ACC112 (cell line): ENCODE measurements at regions not wholly inside any gene's neighbourhood (a gene's known extent, or its start where the extent isn't known, plus 50 kb on each side); places are given as distances from the start of the nearest gene placed in this dataset.

ENCODE experiments used
- H2AFZ ChIP-seq: fragments of 200-600 bp; sonication (generic); one replicate; pipeline ENCODE4 v1.6.0; 2017; ENCODE audit warnings: antibody characterized with exemption, low read length; ENCODE audit not compliant: unreplicated experiment
- H3K27ac ChIP-seq: fragments of 200-600 bp; sonication (generic); 2 replicates; pipeline ENCODE4 v1.5.1; 2014; ENCODE audit warnings: low read depth, mild to moderate bottlenecking, antibody characterized with exemption, low read length, moderate library complexity
- H3K27me3 ChIP-seq: fragments of 200-600 bp; sonication (generic); 2 replicates; pipeline ENCODE4 v1.6.1; 2014; ENCODE audit warnings: mild to moderate bottlenecking, antibody characterized with exemption, low read length, moderate library complexity, mixed read lengths; ENCODE audit not compliant: insufficient read depth
- H3K36me3 ChIP-seq: fragments of 200-600 bp; sonication (generic); 2 replicates; pipeline ENCODE4 v1.6.1; 2016; ENCODE audit warnings: mild to moderate bottlenecking, antibody characterized with exemption, low read length, moderate library complexity, mixed read lengths; ENCODE audit not compliant: insufficient read depth
- H3K4me1 ChIP-seq: fragments of 200-600 bp; sonication (generic); one replicate; pipeline ENCODE4 v1.6.1; 2016; ENCODE audit warnings: low read length, mixed read lengths; ENCODE audit not compliant: insufficient read depth, unreplicated experiment, control insufficient read depth
- H3K4me3 ChIP-seq: fragments of 200-600 bp; sonication (generic); 2 replicates; pipeline ENCODE4 v1.5.1; 2014; ENCODE audit warnings: mild to moderate bottlenecking, low read depth, low read length
- H3K79me2 ChIP-seq: fragments of 200-600 bp; sonication (generic); one replicate; pipeline ENCODE4 v1.6.0; 2016; ENCODE audit warnings: low read length; ENCODE audit not compliant: control insufficient read depth, unreplicated experiment, insufficient read depth

- H3K27ac ChIP-seq = no peak overlapping the region
- no peak overlapping the region for H3K4me3 ChIP-seq
- H3K36me3 ChIP-seq = no peaks in the 10 kb centered on the region
- no peaks in the 10 kb centered on the region for H3K4me1 ChIP-seq
- no peak overlapping the region for H2AFZ ChIP-seq
- H3K79me2 ChIP-seq = no peaks in the 10 kb centered on the region
- H3K27me3 ChIP-seq = no peaks in the 10 kb centered on the region
These were observed 79.7 kb upstream of the EDNRA start for GRCh38 chr4:147401221-147401620.

- Histone ChIP-seq H3K4me3 (no peak overlapping the region), H2AFZ (no peak overlapping the region), H3K4me1 (peaks cover 16% of the 10 kb centered on the region), H3K27ac (no peak overlapping the region), H3K79me2 (no peaks in the 10 kb centered on the region), H3K27me3 (no peaks in the 10 kb centered on the region), H3K36me3 (no peaks in the 10 kb centered on the region)
These were observed 73.4 kb upstream of the EDNRA start for GRCh38 chr4:147407261-147408045.

DNA sequence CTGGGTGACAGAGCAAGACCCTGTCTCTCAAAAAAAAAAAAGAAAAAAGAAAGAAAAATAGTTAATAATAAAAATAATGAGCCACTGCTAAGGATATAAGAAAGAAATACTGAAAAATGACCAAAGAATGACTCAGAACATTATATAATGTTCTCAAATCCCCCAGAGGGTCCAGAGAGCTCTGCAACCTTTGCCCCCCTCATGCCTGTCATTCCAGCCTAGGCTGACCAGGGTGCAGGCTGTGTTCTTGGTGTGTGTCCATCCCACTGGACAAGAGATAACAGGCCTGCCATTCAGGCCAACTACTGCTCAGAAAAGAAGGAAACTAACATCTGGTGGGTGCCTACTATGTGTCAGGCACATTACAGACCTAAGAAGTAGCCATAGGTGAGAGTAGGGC is 72.7 kb upstream of the EDNRA start:
- Histone ChIP-seq H3K36me3 (no peaks in the 10 kb centered on the region), H3K27ac (no peak overlapping the region), H3K27me3 (no peaks in the 10 kb centered on the region), H3K79me2 (no peaks in the 10 kb centered on the region), H3K4me3 (no peak overlapping the region), H3K4me1 (peaks cover 16% of the 10 kb centered on the region), H2AFZ (peak overlapping the region; percentile 11)

- H3K27me3 ChIP-seq = no peaks in the 10 kb centered on the region
- no peak overlapping the region for H3K27ac ChIP-seq
- H3K4me3 ChIP-seq = no peak overlapping the region
- H3K79me2 ChIP-seq = no peaks in the 10 kb centered on the region
- H3K36me3 ChIP-seq = no peaks in the 10 kb centered on the region
- no peak overlapping the region for H2AFZ ChIP-seq
- H3K4me1 ChIP-seq = peaks cover 16% of the 10 kb centered on the region
These were observed 71.5 kb upstream of the EDNRA start for GRCh38 chr4:147409350-147409749.

- Histone ChIP-seq H3K27me3 (no peaks in the 10 kb centered on the region), H2AFZ (no peak overlapping the region), H3K4me3 (no peak overlapping the region), H3K4me1 (no peaks in the 10 kb centered on the region), H3K27ac (no peak overlapping the region), H3K36me3 (no peaks in the 10 kb centered on the region), H3K79me2 (no peaks in the 10 kb centered on the region)
These were observed 62.7 kb upstream of the EDNRA start for GRCh38 chr4:147418226-147418625.

- H3K4me3 ChIP-seq = no peak overlapping the region
- no peak overlapping the region for H3K27ac ChIP-seq
- H3K4me1 ChIP-seq = no peaks in the 10 kb centered on the region
- H3K36me3 ChIP-seq = no peaks in the 10 kb centered on the region
- H3K27me3 ChIP-seq = no peaks in the 10 kb centered on the region
- H2AFZ ChIP-seq = no peak overlapping the region
- no peaks in the 10 kb centered on the region for H3K79me2 ChIP-seq
These were observed 59.4 kb upstream of the EDNRA start for GRCh38 chr4:147421456-147421855.

- H3K4me1 ChIP-seq = no peaks in the 10 kb centered on the region
- no peak overlapping the region for H2AFZ ChIP-seq
- no peaks in the 10 kb centered on the region for H3K27me3 ChIP-seq
- no peak overlapping the region for H3K4me3 ChIP-seq
- no peaks in the 10 kb centered on the region for H3K79me2 ChIP-seq
- H3K27ac ChIP-seq = no peak overlapping the region
- H3K36me3 ChIP-seq = no peaks in the 10 kb centered on the region
These were observed 57.7 kb upstream of the EDNRA start for GRCh38 chr4:147423229-147423628.

GRCh38 chr4:147425019-147425418 is 55.9 kb upstream of the EDNRA start:
- Histone ChIP-seq H3K27me3 (no peaks in the 10 kb centered on the region), H3K27ac (no peak overlapping the region), H2AFZ (no peak overlapping the region), H3K79me2 (no peaks in the 10 kb centered on the region), H3K4me1 (no peaks in the 10 kb centered on the region), H3K4me3 (no peak overlapping the region), H3K36me3 (no peaks in the 10 kb centered on the region)

- H3K4me3 ChIP-seq = no peak overlapping the region
- H2AFZ ChIP-seq = no peak overlapping the region
- H3K27ac ChIP-seq = no peak overlapping the region
- no peaks in the 10 kb centered on the region for H3K4me1 ChIP-seq
- no peaks in the 10 kb centered on the region for H3K27me3 ChIP-seq
- H3K36me3 ChIP-seq = no peaks in the 10 kb centered on the region
- H3K79me2 ChIP-seq = no peaks in the 10 kb centered on the region
These were observed 52.3 kb upstream of the EDNRA start for GRCh38 chr4:147428583-147428982.

DNA sequence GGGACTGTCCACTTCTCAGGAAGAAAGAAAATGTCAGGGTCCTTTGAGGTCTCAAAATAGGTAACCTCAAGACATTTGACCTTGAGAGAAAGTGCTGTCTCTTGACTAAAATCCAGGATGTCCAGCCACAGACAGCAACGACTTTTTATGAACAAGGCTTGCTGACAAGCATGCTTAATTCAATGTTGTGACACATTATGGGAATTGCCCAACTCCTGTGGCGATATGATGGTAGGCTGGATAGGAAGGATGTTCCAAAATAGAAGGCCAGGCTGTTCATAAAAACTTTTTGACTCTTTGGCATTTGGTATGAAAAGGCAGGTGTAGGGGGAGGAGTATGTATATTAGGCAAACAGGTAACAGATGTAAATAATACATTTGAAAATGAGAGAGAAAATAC is 50.8 kb upstream of the EDNRA start:
- no peaks in the 10 kb centered on the region for H3K4me1 ChIP-seq
- H3K27ac ChIP-seq = no peak overlapping the region
- H3K4me3 ChIP-seq = no peak overlapping the region

More for the DNA sequence above, 50.8 kb upstream of the EDNRA start:
- no peaks in the 10 kb centered on the region for H3K79me2 ChIP-seq
- no peaks in the 10 kb centered on the region for H3K36me3 ChIP-seq
- no peaks in the 10 kb centered on the region for H3K27me3 ChIP-seq
- H2AFZ ChIP-seq = no peak overlapping the region
